H1 (cell line): ENCODE measurements at regions not wholly inside any gene's neighbourhood (a gene's known extent, or its start where the extent isn't known, plus 50 kb on each side); places are given as distances from the start of the nearest gene placed in this dataset.

ENCODE experiments used
- CBX8 ChIP-seq: fragments of 300-800, 300-1000 bp; sonication (generic); IDR thresholded peaks from 2 replicates; pipeline ENCODE4 v1.7.1; 2016; ENCODE audit warnings: low read depth, low read length, borderline replicate concordance

DNA sequence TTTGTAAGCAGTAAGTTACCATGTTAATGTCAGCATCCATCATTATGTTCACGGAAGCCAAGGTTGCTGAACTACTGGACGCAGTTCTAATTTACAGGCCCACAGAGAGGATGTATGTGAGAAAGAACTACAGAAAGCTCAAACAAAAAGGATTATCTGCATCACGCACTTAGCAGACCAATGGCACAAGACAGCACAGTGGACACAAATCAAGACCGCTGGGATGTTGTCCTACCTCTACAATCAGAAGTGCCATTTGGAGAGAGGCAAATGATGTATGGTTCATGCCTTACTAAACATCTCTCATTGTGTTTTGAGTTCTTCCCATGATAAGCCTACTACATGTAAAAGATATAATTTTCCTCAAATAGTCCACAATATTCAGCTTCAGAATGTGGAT lies 330.7 kb upstream of the CHAC2 start (continued):
- no peak for TF ChIP-seq CBX8
